ENCODE measurements at regions not wholly inside any gene's neighbourhood (a gene's known extent, or its start where the extent isn't known, plus 50 kb on each side); places are given as distances from the start of the nearest gene placed in this dataset.

GRCh38 chr6:43987838-43988439, 139.3 kb downstream of the MRPL14 start:
- TF ChIP-seq POLR2A (IDR thresholded peaks at IDR 0.05) (no peak), CTCF (IDR thresholded peaks at IDR 0.05) (no peak), POLR2AphosphoS5 (IDR thresholded peaks at IDR 0.05) (no peak), EP300 (IDR thresholded peaks at IDR 0.05) (no peak)
